GM23338 (cell line): ENCODE measurements at regions not wholly inside any gene's neighbourhood (a gene's known extent, or its start where the extent isn't known, plus 50 kb on each side); places are given as distances from the start of the nearest gene placed in this dataset.

Source experiments
- ATAC-seq: fragments of 200-7000 bp; cut with Tn5 transposase; 3 replicates; pipeline ENCODE4 v1.9.1; 2020
- DNase-seq: peaks from one replicate; pipeline ENCODE4 v3.0.0-alpha.2; 2015; ENCODE audit warnings: low spot score
- H2AFZ ChIP-seq: fragments of 200-600 bp; sonication (generic); 2 replicates; pipeline ENCODE4 v1.8.0; 2016; ENCODE audit warnings: antibody characterized with exemption, mild to moderate bottlenecking, moderate library complexity
- H3F3A ChIP-seq: fragments of 200-600 bp; sonication (generic); replicated peaks from 2 replicates; pipeline ENCODE4 v1.8.0; 2017; ENCODE audit warnings: antibody characterized with exemption, mixed run types, low read depth
- H3K27ac ChIP-seq: fragments of 200-600 bp; sonication (generic); 2 replicates; pipeline ENCODE4 v1.6.1; 2016; ENCODE audit warnings: low read depth
- H3K27me3 ChIP-seq: fragments of 200-600 bp; sonication (generic); 2 replicates; pipeline ENCODE4 v1.8.0; 2016; ENCODE audit warnings: mild to moderate bottlenecking, mixed run types, moderate library complexity; ENCODE audit not compliant: insufficient read depth
- H3K36me3 ChIP-seq: fragments of 200-600 bp; sonication (generic); 2 replicates; pipeline ENCODE4 v1.8.0; 2016; ENCODE audit warnings: mild to moderate bottlenecking; ENCODE audit not compliant: insufficient read depth
- H3K4me1 ChIP-seq: fragments of 200-600 bp; sonication (generic); 2 replicates; pipeline ENCODE4 v1.8.0; 2016; ENCODE audit warnings: mild to moderate bottlenecking, moderate library complexity; ENCODE audit not compliant: insufficient read depth
- H3K4me2 ChIP-seq: fragments of 200-600 bp; sonication (generic); 2 replicates; pipeline ENCODE4 v1.7.1; 2017; ENCODE audit warnings: mixed run types
- H3K4me3 ChIP-seq: fragments of 200-600 bp; sonication (generic); 2 replicates; pipeline ENCODE4 v1.6.1; 2016; ENCODE audit warnings: mixed run types
- H3K79me2 ChIP-seq: fragments of 200-600 bp; sonication (generic); replicated peaks from 2 replicates; pipeline ENCODE4 v1.8.0; 2017; ENCODE audit warnings: mild to moderate bottlenecking; ENCODE audit not compliant: insufficient read depth
- H3K9me2 ChIP-seq: fragments of 200-600 bp; sonication (generic); 2 replicates; pipeline ENCODE4 v1.8.0; 2017; ENCODE audit not compliant: insufficient read depth
- H4K20me1 ChIP-seq: fragments of 200-600 bp; sonication (generic); replicated peaks from 2 replicates; pipeline ENCODE4 v1.8.0; 2017; ENCODE audit warnings: mild to moderate bottlenecking; ENCODE audit not compliant: insufficient read depth
- H3K27ac Mint-ChIP-seq: 2 replicates; pipeline ENCODE4 v1.8.0; 2020; ENCODE audit warnings: inconsistent platforms, mild to moderate bottlenecking, moderate library complexity, mixed read lengths
- H3K27me3 Mint-ChIP-seq: 3 replicates; pipeline ENCODE4 v1.8.0; 2022; ENCODE audit warnings: low read depth, mild to moderate bottlenecking, moderate library complexity, mixed read lengths, inconsistent platforms; ENCODE audit not compliant: insufficient read depth, poor library complexity
- H3K36me3 Mint-ChIP-seq: 3 replicates; pipeline ENCODE4 v1.8.0; 2021; ENCODE audit warnings: low read depth, mild to moderate bottlenecking, inconsistent platforms, moderate library complexity, mixed read lengths
- H3K4me1 Mint-ChIP-seq: 3 replicates; pipeline ENCODE4 v1.8.0; 2020; ENCODE audit warnings: mild to moderate bottlenecking, inconsistent platforms, mixed read lengths
- H3K4me3 Mint-ChIP-seq: 3 replicates; pipeline ENCODE4 v1.8.0; 2021; ENCODE audit warnings: moderate library complexity, mild to moderate bottlenecking, inconsistent platforms, mixed read lengths
- H3K9me3 Mint-ChIP-seq: 3 replicates; pipeline ENCODE4 v1.8.0; 2020; ENCODE audit warnings: moderate library complexity, mild to moderate bottlenecking, inconsistent platforms, mixed read lengths
- CREB1 ChIP-seq: fragments of 250-450 bp; sonication (Bioruptor Pico); IDR thresholded peaks from 2 replicates; pipeline ENCODE4 v1.5.0; 2020; ENCODE audit warnings: low read depth, mild to moderate bottlenecking, moderate library complexity
- TF ChIP-seq, protein P1 (sequence below): fragments of 250-450 bp; sonication (Bioruptor Pico); IDR thresholded peaks from 2 replicates; pipeline ENCODE4 v1.5.0; 2020; ENCODE audit warnings: mild to moderate bottlenecking, moderate library complexity
- TF ChIP-seq, protein P2 (sequence below): IDR thresholded peaks from 2 replicates; pipeline ENCODE4 v1.6.1; 2016; ENCODE audit warnings: antibody characterized with exemption

GRCh38 chr13:34757441-34757840, 184.6 kb upstream of the NBEA start (continued):
- TF ChIP-seq, protein P1, sequence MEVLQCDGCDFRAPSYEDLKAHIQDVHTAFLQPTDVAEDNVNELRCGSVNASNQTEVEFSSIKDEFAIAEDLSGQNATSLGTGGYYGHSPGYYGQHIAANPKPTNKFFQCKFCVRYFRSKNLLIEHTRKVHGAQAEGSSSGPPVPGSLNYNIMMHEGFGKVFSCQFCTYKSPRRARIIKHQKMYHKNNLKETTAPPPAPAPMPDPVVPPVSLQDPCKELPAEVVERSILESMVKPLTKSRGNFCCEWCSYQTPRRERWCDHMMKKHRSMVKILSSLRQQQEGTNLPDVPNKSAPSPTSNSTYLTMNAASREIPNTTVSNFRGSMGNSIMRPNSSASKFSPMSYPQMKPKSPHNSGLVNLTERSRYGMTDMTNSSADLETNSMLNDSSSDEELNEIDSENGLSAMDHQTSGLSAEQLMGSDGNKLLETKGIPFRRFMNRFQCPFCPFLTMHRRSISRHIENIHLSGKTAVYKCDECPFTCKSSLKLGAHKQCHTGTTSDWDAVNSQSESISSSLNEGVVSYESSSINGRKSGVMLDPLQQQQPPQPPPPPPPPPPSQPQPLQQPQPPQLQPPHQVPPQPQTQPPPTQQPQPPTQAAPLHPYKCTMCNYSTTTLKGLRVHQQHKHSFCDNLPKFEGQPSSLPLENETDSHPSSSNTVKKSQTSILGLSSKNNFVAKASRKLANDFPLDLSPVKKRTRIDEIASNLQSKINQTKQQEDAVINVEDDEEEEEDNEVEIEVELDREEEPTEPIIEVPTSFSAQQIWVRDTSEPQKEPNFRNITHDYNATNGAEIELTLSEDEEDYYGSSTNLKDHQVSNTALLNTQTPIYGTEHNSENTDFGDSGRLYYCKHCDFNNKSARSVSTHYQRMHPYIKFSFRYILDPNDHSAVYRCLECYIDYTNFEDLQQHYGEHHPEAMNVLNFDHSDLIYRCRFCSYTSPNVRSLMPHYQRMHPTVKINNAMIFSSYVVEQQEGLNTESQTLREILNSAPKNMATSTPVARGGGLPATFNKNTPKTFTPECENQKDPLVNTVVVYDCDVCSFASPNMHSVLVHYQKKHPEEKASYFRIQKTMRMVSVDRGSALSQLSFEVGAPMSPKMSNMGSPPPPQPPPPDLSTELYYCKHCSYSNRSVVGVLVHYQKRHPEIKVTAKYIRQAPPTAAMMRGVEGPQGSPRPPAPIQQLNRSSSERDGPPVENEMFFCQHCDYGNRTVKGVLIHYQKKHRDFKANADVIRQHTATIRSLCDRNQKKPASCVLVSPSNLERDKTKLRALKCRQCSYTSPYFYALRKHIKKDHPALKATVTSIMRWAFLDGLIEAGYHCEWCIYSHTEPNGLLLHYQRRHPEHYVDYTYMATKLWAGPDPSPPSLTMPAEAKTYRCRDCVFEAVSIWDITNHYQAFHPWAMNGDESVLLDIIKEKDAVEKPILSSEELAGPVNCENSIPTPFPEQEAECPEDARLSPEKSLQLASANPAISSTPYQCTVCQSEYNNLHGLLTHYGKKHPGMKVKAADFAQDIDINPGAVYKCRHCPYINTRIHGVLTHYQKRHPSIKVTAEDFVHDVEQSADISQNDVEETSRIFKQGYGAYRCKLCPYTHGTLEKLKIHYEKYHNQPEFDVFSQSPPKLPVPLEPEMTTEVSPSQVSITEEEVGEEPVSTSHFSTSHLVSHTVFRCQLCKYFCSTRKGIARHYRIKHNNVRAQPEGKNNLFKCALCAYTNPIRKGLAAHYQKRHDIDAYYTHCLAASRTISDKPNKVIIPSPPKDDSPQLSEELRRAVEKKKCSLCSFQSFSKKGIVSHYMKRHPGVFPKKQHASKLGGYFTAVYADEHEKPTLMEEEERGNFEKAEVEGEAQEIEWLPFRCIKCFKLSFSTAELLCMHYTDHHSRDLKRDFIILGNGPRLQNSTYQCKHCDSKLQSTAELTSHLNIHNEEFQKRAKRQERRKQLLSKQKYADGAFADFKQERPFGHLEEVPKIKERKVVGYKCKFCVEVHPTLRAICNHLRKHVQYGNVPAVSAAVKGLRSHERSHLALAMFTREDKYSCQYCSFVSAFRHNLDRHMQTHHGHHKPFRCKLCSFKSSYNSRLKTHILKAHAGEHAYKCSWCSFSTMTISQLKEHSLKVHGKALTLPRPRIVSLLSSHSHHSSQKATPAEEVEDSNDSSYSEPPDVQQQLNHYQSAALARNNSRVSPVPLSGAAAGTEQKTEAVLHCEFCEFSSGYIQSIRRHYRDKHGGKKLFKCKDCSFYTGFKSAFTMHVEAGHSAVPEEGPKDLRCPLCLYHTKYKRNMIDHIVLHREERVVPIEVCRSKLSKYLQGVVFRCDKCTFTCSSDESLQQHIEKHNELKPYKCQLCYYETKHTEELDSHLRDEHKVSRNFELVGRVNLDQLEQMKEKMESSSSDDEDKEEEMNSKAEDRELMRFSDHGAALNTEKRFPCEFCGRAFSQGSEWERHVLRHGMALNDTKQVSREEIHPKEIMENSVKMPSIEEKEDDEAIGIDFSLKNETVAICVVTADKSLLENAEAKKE (CRISPR knock-in tag): no peak
- no peak for TF ChIP-seq CREB1 (CRISPR knock-in tag)

- H3K4me1 Mint-ChIP-seq: no peaks in the 10 kb centered on the region
- H2AFZ ChIP-seq: no peak overlapping the region
Measured at GRCh38 chr13:34758628-34759027, 183.4 kb upstream of the NBEA start.

More at GRCh38 chr13:34758628-34759027, 183.4 kb upstream of the NBEA start:
- H3K27me3 ChIP-seq: no peaks in the 10 kb centered on the region
- H3K4me3 ChIP-seq: no peak overlapping the region
- Mint-ChIP-seq H3K27me3 (no peaks in the 10 kb centered on the region), H3K4me3 (no peak overlapping the region), H3K9me3 (no peaks in the 10 kb centered on the region), H3K36me3 (no peaks in the 10 kb centered on the region), H3K27ac (no peak overlapping the region)
- no peaks in the 10 kb centered on the region for H3K4me1 ChIP-seq
- H3K4me2 ChIP-seq: no peak overlapping the region
- peaks cover 5% of the 10 kb centered on the region; the same call in 1 of the 2 replicates for H3K9me2 ChIP-seq
- H4K20me1 ChIP-seq: no peaks in the 10 kb centered on the region
- no peak for DNase-seq
- H3K79me2 ChIP-seq: no peaks in the 10 kb centered on the region
- no peak for TF ChIP-seq CREB1 (CRISPR knock-in tag)
- TF ChIP-seq, protein P2, sequence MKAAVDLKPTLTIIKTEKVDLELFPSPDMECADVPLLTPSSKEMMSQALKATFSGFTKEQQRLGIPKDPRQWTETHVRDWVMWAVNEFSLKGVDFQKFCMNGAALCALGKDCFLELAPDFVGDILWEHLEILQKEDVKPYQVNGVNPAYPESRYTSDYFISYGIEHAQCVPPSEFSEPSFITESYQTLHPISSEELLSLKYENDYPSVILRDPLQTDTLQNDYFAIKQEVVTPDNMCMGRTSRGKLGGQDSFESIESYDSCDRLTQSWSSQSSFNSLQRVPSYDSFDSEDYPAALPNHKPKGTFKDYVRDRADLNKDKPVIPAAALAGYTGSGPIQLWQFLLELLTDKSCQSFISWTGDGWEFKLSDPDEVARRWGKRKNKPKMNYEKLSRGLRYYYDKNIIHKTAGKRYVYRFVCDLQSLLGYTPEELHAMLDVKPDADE: no peak
- no peak for ATAC-seq
- no peaks in the 10 kb centered on the region for H3K36me3 ChIP-seq
- no peaks in the 10 kb centered on the region for H3F3A ChIP-seq
- H3K27ac ChIP-seq: no peak overlapping the region
